ENCODE measurements at regions not wholly inside any gene's neighbourhood (a gene's known extent, or its start where the extent isn't known, plus 50 kb on each side); places are given as distances from the start of the nearest gene placed in this dataset.

DNA sequence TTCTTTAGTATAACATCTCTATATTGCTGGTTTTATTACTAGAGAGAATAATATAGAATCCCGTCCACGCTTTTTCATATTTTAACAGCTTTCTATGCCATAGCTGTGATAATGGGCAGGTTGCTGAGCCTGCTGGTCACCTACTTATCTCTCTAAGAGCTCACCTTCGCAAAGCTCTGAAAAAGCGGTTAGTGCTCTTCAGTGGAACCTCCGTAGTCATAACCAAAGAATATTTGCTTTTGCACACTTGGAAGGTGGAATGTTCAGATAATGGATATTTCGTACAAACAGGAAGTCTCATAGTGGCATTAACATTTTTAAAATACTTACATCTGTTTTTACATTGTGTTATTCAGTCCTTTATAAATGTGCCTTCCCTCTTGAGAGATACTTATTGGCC is 388.9 kb upstream of the ANO3 start:
- DNase-seq (ENCODE audit: low spot score), result no peak
- CTCF ChIA-PET (ENCODE audit: unreplicated experiment), result no interaction called here
- H3K4me2 ChIP-seq (ENCODE audit: low read length), result no peak overlapping the region
- intact Hi-C loops (cut with micrococcal nuclease; ENCODE audit: unreplicated experiment), result no loop called here
- POLR2A ChIA-PET, result interaction anchor here (0.7 kb wide), 1 partner anchor 15 kb away, joined by 3 read pairs; no protein-coding TSS in a partner anchor
- BruUV-seq (replicated peaks), result no TSS peak
- H3K4me1 ChIP-seq (ENCODE audit: insufficient read depth, low read length, poor library complexity, severe bottlenecking), result no peaks in the 10 kb centered on the region
- no peaks in the 10 kb centered on the region for H3K9me2 ChIP-seq (ENCODE audit: insufficient read depth, low read length)
- H2AFZ ChIP-seq (ENCODE audit: low read length), result no peak overlapping the region
- no peaks in the 10 kb centered on the region for H3K36me3 ChIP-seq (ENCODE audit: insufficient read depth, low read length)
- no peak overlapping the region for H3K4me3 ChIP-seq (ENCODE audit: low read depth, low read length, poor library complexity, severe bottlenecking)
- no peaks in the 10 kb centered on the region for H3K79me2 ChIP-seq (ENCODE audit: insufficient read depth, low read depth, low read length)
- H3K27ac ChIP-seq (ENCODE audit: low read depth, low read length, poor library complexity, severe bottlenecking), result no peak overlapping the region
- TF ChIP-seq, protein P1, sequence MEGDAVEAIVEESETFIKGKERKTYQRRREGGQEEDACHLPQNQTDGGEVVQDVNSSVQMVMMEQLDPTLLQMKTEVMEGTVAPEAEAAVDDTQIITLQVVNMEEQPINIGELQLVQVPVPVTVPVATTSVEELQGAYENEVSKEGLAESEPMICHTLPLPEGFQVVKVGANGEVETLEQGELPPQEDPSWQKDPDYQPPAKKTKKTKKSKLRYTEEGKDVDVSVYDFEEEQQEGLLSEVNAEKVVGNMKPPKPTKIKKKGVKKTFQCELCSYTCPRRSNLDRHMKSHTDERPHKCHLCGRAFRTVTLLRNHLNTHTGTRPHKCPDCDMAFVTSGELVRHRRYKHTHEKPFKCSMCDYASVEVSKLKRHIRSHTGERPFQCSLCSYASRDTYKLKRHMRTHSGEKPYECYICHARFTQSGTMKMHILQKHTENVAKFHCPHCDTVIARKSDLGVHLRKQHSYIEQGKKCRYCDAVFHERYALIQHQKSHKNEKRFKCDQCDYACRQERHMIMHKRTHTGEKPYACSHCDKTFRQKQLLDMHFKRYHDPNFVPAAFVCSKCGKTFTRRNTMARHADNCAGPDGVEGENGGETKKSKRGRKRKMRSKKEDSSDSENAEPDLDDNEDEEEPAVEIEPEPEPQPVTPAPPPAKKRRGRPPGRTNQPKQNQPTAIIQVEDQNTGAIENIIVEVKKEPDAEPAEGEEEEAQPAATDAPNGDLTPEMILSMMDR (conservative IDR thresholded peaks at IDR 0.05; ENCODE audit: low read length), result no peak
- no peak for TF ChIP-seq EZH2phosphoT487 (IDR thresholded peaks at IDR 0.05; ENCODE audit: borderline replicate concordance, low read depth, low read length)
- H3K9me3 ChIP-seq (ENCODE audit: low read length), result no peaks in the 10 kb centered on the region
- no peaks in the 10 kb centered on the region; the same call in 1 of the 2 replicates for H4K20me1 ChIP-seq (ENCODE audit: insufficient read depth, low read length)

DNA sequence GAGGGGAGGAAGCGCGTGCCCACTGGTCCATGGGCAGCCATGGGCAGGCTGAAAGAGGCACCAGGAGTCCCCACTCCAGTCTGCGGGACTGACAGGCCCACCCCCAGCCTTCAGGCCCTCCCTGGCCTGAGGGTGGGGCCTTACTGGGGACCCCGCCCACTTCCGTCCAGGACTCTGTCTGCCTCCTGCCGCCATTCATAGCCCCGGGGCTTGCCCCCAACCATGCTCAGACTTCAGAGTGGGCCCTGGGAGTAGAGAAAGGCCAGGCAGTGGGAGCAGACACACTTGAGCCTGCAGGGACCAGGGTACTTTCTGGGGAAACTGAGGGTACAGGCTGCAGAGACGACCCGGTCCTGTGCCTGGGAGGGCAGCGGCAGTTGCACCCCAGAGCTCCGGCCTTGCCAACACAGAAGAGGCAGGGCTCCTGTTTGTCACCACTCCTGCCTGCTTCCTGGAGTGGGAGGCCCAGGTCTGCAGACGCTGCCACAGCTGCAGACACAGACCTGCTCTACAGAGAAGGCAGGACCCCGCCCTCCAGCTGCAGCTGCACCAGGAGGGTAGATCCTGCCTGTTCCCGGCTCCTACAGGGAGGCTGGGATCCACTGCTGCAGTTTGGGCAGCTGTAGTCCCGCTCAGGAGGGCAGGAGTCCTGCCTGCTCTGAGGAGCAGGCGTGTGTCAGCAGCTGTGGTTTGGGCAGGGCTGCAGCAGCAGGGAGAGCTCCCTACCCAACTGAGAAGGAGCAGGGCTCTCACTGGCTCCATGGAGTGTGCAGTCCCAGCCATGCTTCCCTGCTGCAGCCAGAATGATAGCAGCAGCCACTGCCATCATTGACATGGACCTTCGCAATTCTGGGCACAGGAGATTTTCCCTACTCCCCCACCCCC is 387.9 kb upstream of the ANO3 start:
- no peak for DNase-seq (ENCODE audit: low spot score)
- Histone ChIP-seq H3K4me2 (ENCODE audit: low read length) (no peak overlapping the region), H4K20me1 (ENCODE audit: insufficient read depth, low read length) (no peaks in the 10 kb centered on the region), H3K79me2 (ENCODE audit: insufficient read depth, low read depth, low read length) (no peaks in the 10 kb centered on the region), H2AFZ (ENCODE audit: low read length) (no peak overlapping the region), H3K9me3 (ENCODE audit: low read length) (no peaks in the 10 kb centered on the region), H3K4me3 (ENCODE audit: low read depth, low read length, poor library complexity, severe bottlenecking) (no peak overlapping the region), H3K36me3 (ENCODE audit: insufficient read depth, low read length) (no peaks in the 10 kb centered on the region), H3K9me2 (ENCODE audit: insufficient read depth, low read length) (no peaks in the 10 kb centered on the region), H3K4me1 (ENCODE audit: insufficient read depth, low read length, poor library complexity, severe bottlenecking) (no peaks in the 10 kb centered on the region), H3K27ac (ENCODE audit: low read depth, low read length, poor library complexity, severe bottlenecking) (no peak overlapping the region)
- ChIA-PET POLR2A (interaction anchor here (0.6 kb wide), 1 partner anchor 703 kb away, joined by 5 read pairs; no protein-coding TSS in a partner anchor), CTCF (ENCODE audit: unreplicated experiment) (interaction anchor here (0.6 kb wide), 1 partner anchor 784 kb away, joined by 5 read pairs; no protein-coding TSS in a partner anchor)
- BruUV-seq (replicated peaks), result no TSS peak
- no peak for TF ChIP-seq EZH2phosphoT487 (IDR thresholded peaks at IDR 0.05; ENCODE audit: borderline replicate concordance, low read depth, low read length)
- TF ChIP-seq, protein P1 (conservative IDR thresholded peaks at IDR 0.05; ENCODE audit: low read length), result no peak
- intact Hi-C loops (cut with micrococcal nuclease; ENCODE audit: unreplicated experiment), result no loop called here

DNA sequence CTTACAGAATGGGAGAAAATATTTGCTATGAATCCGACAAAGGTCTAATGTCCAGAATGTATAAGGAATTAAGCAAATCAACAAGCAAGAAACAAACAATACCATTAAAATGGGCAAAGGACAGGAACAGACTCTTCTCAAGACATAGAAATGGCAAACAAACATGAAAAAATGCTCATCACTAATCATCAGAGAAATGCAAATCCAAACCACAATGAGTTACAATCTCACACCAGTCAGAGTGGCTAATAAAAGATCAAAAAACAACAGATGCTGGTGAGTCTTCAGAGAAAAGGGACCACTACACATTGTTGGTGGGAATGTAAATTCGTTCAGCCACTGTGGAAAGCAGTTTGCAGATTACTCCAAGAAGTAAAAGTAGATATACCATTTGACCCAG is 382.0 kb upstream of the ANO3 start:
- H3K9me2 ChIP-seq (ENCODE audit: insufficient read depth, low read length), result no peaks in the 10 kb centered on the region
- BruUV-seq (replicated peaks), result no TSS peak
- no peaks in the 10 kb centered on the region for H3K9me3 ChIP-seq (ENCODE audit: low read length)
- intact Hi-C loops (cut with micrococcal nuclease; ENCODE audit: unreplicated experiment), result no loop called here
- no peak overlapping the region for H3K4me2 ChIP-seq (ENCODE audit: low read length)
- no peak overlapping the region for H2AFZ ChIP-seq (ENCODE audit: low read length)
- no peak overlapping the region for H3K27ac ChIP-seq (ENCODE audit: low read depth, low read length, poor library complexity, severe bottlenecking)
- no peak for DNase-seq (ENCODE audit: low spot score)
- POLR2A ChIA-PET, result no interaction called here
- H3K79me2 ChIP-seq (ENCODE audit: insufficient read depth, low read depth, low read length), result no peaks in the 10 kb centered on the region
- H4K20me1 ChIP-seq (ENCODE audit: insufficient read depth, low read length), result no peaks in the 10 kb centered on the region
- no peak overlapping the region for H3K4me3 ChIP-seq (ENCODE audit: low read depth, low read length, poor library complexity, severe bottlenecking)
- H3K36me3 ChIP-seq (ENCODE audit: insufficient read depth, low read length), result no peaks in the 10 kb centered on the region
- no peaks in the 10 kb centered on the region for H3K4me1 ChIP-seq (ENCODE audit: insufficient read depth, low read length, poor library complexity, severe bottlenecking)
- CTCF ChIA-PET (ENCODE audit: unreplicated experiment), result no interaction called here
- TF ChIP-seq, protein P1 (conservative IDR thresholded peaks at IDR 0.05; ENCODE audit: low read length), result no peak
- no peak for TF ChIP-seq EZH2phosphoT487 (IDR thresholded peaks at IDR 0.05; ENCODE audit: borderline replicate concordance, low read depth, low read length)
